NCI-H69 (cell line): ENCODE measurements at regions not wholly inside any gene's neighbourhood (a gene's known extent, or its start where the extent isn't known, plus 50 kb on each side); places are given as distances from the start of the nearest gene placed in this dataset.
"Not testable (repeated sequence)": the region's sequence is repeated elsewhere in the genome, so short reads cannot be mapped to it uniquely, and the experiment has no call there.

Source experiments
- DNase-seq: peaks from one replicate; lab custom pipeline; 2025; lab: John Stamatoyannopoulos, UW

- DNase-seq: peak; percentile 11
These were observed 359.9 kb downstream of the ADGRD1 start for GRCh38 chr12:131313635-131314034.

- no peak for DNase-seq
These were observed 360.9 kb downstream of the ADGRD1 start for GRCh38 chr12:131314524-131315090.

- no peak for DNase-seq
These were observed 361.9 kb downstream of the ADGRD1 start for GRCh38 chr12:131315601-131316000.

GRCh38 chr12:131316388-131316787 is 362.7 kb downstream of the ADGRD1 start:
- no peak for DNase-seq

- no peak for DNase-seq
These were observed 364.5 kb downstream of the ADGRD1 start for GRCh38 chr12:131318045-131318685.

GRCh38 chr12:131321988-131322387 is 368.3 kb downstream of the ADGRD1 start:
- DNase-seq: no peak

GRCh38 chr12:131322460-131322859 is 368.8 kb downstream of the ADGRD1 start:
- not testable (repeated sequence) for DNase-seq

- no peak for DNase-seq
These were observed 370.2 kb downstream of the ADGRD1 start for GRCh38 chr12:131323879-131324278.

- no peak for DNase-seq
These were observed 374.1 kb downstream of the ADGRD1 start for GRCh38 chr12:131327521-131328488.

- DNase-seq: not testable (repeated sequence)
These were observed 375.4 kb downstream of the ADGRD1 start for GRCh38 chr12:131328861-131329845.

- DNase-seq: no peak
These were observed 376.6 kb downstream of the ADGRD1 start for GRCh38 chr12:131330106-131330815.

GRCh38 chr12:131331148-131331750 is 377.5 kb downstream of the ADGRD1 start:
- no peak for DNase-seq

GRCh38 chr12:131332224-131332623 is 378.5 kb downstream of the ADGRD1 start:
- DNase-seq: no peak

GRCh38 chr12:131333136-131333535 is 377.8 kb upstream of the SFSWAP start:
- no peak for DNase-seq

GRCh38 chr12:131333621-131334440 is 377.1 kb upstream of the SFSWAP start:
- no peak for DNase-seq

GRCh38 chr12:131334835-131335234 is 376.1 kb upstream of the SFSWAP start:
- DNase-seq: no peak

- no peak for DNase-seq
These were observed 375.4 kb upstream of the SFSWAP start for GRCh38 chr12:131335456-131335855.

- not testable (repeated sequence) for DNase-seq
These were observed 373.0 kb upstream of the SFSWAP start for GRCh38 chr12:131337861-131338260.

- no peak for DNase-seq
These were observed 370.2 kb upstream of the SFSWAP start for GRCh38 chr12:131340616-131341210.
